IMR-90 (cell line): ENCODE measurements at regions not wholly inside any gene's neighbourhood (a gene's known extent, or its start where the extent isn't known, plus 50 kb on each side); places are given as distances from the start of the nearest gene placed in this dataset.

Source experiments
- ELK1 ChIP-seq: fragments of 150-350 bp; IDR thresholded peaks from 2 replicates; pipeline ENCODE4 v1.6.1; 2016; ENCODE audit warnings: low read depth, mild to moderate bottlenecking, low read length, moderate library complexity, borderline replicate concordance
- MAZ ChIP-seq: IDR thresholded peaks from 2 replicates; pipeline ENCODE4 v1.6.1; 2012; ENCODE audit warnings: low read depth, mild to moderate bottlenecking, low read length, improper control_type of control experiment, moderate library complexity, borderline replicate concordance
- RFX5 ChIP-seq: IDR thresholded peaks from 2 replicates; pipeline ENCODE4 v1.8.0; 2012; ENCODE audit warnings: low read depth, mild to moderate bottlenecking, low read length, moderate library complexity
- USF2 ChIP-seq: fragments of 150-350 bp; IDR thresholded peaks from 2 replicates; pipeline ENCODE4 v1.6.1; 2017; ENCODE audit warnings: mild to moderate bottlenecking, antibody characterized with exemption, low read length, low read depth
- TF ChIP-seq, protein P1 (sequence below): conservative IDR thresholded peaks from 2 replicates; pipeline ENCODE4 v1.5.1; 2012; ENCODE audit warnings: mild to moderate bottlenecking, low read depth, low read length, improper control_type of control experiment

DNA sequence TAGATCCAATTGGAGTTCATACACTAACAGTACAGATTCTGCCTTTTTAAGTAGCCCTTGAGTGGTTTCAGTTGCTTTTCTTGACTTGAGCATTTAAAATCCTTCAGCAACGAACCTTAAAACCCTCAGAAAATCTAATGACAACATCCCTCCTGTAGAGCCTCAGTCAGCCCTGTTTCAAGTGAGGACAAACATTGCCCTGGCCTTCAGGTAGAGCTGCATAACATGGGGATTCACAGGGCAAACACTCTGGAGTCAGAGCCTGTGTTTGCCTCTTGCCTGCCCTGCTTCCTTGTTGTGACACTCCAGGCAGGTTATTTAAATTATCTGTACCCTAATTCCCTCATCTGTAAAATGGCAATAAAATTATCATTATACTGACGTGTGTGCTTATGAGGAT, 96.1 kb upstream of the KCNA3 start:
- TF ChIP-seq, protein P1, sequence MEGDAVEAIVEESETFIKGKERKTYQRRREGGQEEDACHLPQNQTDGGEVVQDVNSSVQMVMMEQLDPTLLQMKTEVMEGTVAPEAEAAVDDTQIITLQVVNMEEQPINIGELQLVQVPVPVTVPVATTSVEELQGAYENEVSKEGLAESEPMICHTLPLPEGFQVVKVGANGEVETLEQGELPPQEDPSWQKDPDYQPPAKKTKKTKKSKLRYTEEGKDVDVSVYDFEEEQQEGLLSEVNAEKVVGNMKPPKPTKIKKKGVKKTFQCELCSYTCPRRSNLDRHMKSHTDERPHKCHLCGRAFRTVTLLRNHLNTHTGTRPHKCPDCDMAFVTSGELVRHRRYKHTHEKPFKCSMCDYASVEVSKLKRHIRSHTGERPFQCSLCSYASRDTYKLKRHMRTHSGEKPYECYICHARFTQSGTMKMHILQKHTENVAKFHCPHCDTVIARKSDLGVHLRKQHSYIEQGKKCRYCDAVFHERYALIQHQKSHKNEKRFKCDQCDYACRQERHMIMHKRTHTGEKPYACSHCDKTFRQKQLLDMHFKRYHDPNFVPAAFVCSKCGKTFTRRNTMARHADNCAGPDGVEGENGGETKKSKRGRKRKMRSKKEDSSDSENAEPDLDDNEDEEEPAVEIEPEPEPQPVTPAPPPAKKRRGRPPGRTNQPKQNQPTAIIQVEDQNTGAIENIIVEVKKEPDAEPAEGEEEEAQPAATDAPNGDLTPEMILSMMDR = no peak
- TF ChIP-seq ELK1 (no peak), MAZ (no peak), RFX5 (no peak), USF2 (no peak)
